ENCODE measurements at regions not wholly inside any gene's neighbourhood (a gene's known extent, or its start where the extent isn't known, plus 50 kb on each side); places are given as distances from the start of the nearest gene placed in this dataset.

- no peak for TF ChIP-seq CTCF (IDR thresholded peaks at IDR 0.05; ENCODE audit: low read length, missing control alignments)
Observed at GRCh38 chr2:228839421-228839876, 431.6 kb downstream of the PID1 start.

GRCh38 chr2:228838819-228839218 is 432.3 kb downstream of the PID1 start:
- no peak for DNase-seq (ENCODE audit: low read depth)
- no peak for TF ChIP-seq CTCF (IDR thresholded peaks at IDR 0.05; ENCODE audit: low read length, missing control alignments)
- H3K4me3 ChIP-seq (replicated peaks; ENCODE audit: low read depth, low read length), result no peak overlapping the region

More at GRCh38 chr2:228839421-228839876, 431.6 kb downstream of the PID1 start:
- no peak for DNase-seq (ENCODE audit: low read depth)
- H3K4me3 ChIP-seq (replicated peaks; ENCODE audit: low read depth, low read length), result no peak overlapping the region

- no peak for DNase-seq (ENCODE audit: low read depth)
- no peak overlapping the region for H3K4me3 ChIP-seq (replicated peaks; ENCODE audit: low read depth, low read length)
- TF ChIP-seq CTCF (IDR thresholded peaks at IDR 0.05; ENCODE audit: low read length, missing control alignments), result no peak
Observed at GRCh38 chr2:228828397-228828796, 442.7 kb downstream of the PID1 start.

- no peak for TF ChIP-seq CTCF (IDR thresholded peaks at IDR 0.05; ENCODE audit: low read length, missing control alignments)
- no peak overlapping the region for H3K4me3 ChIP-seq (replicated peaks; ENCODE audit: low read depth, low read length)
- DNase-seq (ENCODE audit: low read depth), result no peak
Observed at GRCh38 chr2:228827056-228827700, 443.9 kb downstream of the PID1 start.

- no peak for TF ChIP-seq CTCF (IDR thresholded peaks at IDR 0.05; ENCODE audit: low read length, missing control alignments)
- DNase-seq (ENCODE audit: low read depth), result no peak
- no peak overlapping the region for H3K4me3 ChIP-seq (replicated peaks; ENCODE audit: low read depth, low read length)
Observed at GRCh38 chr2:228819701-228820100, 451.4 kb downstream of the PID1 start.

GRCh38 chr2:228802181-228803071 is 468.7 kb downstream of the PID1 start:
- DNase-seq (ENCODE audit: low read depth), result no peak
- TF ChIP-seq CTCF (IDR thresholded peaks at IDR 0.05; ENCODE audit: low read length, missing control alignments), result no peak
- no peak overlapping the region for H3K4me3 ChIP-seq (replicated peaks; ENCODE audit: low read depth, low read length)

All from fibroblast of pulmonary artery (primary cell).